HG03342 (cell line): ENCODE measurements at regions not wholly inside any gene's neighbourhood (a gene's known extent, or its start where the extent isn't known, plus 50 kb on each side); places are given as distances from the start of the nearest gene placed in this dataset.
"Not testable (repeated sequence)": the region's sequence is repeated elsewhere in the genome, so short reads cannot be mapped to it uniquely, and the experiment has no call there.

Experiments used
- ATAC-seq: cut with Tn5 transposase; IDR thresholded peaks from one replicate; pipeline ENCODE4 v1.9.1; 2021; ENCODE audit warnings: mild to moderate bottlenecking, moderate library complexity; ENCODE audit not compliant: unreplicated experiment

GRCh38 chr14:105910426-105910825 is 384.0 kb downstream of the TMEM121 start:
- ATAC-seq: no peak

- no peak for ATAC-seq
Observed at GRCh38 chr14:105911006-105911847, 384.8 kb downstream of the TMEM121 start.

- not testable (repeated sequence) for ATAC-seq
Observed at GRCh38 chr14:105911848-105912292, 385.5 kb downstream of the TMEM121 start.

GRCh38 chr14:105912641-105913180 is 386.3 kb downstream of the TMEM121 start:
- ATAC-seq: no peak

GRCh38 chr14:105913221-105913620 is 386.8 kb downstream of the TMEM121 start:
- no peak for ATAC-seq

GRCh38 chr14:105913861-105914260 is 387.5 kb downstream of the TMEM121 start:
- no peak for ATAC-seq

- ATAC-seq: not testable (repeated sequence)
Observed at GRCh38 chr14:105914281-105914680, 387.9 kb downstream of the TMEM121 start.

GRCh38 chr14:105914738-105915385 is 388.5 kb downstream of the TMEM121 start:
- no peak for ATAC-seq

- ATAC-seq: not testable (repeated sequence)
Observed at GRCh38 chr14:105915546-105915945, 389.2 kb downstream of the TMEM121 start.

GRCh38 chr14:105917136-105917932 is 391.0 kb downstream of the TMEM121 start:
- ATAC-seq: not testable (repeated sequence)

- ATAC-seq: no peak
Observed at GRCh38 chr14:105917933-105918436, 391.6 kb downstream of the TMEM121 start.

- no peak for ATAC-seq
Observed at GRCh38 chr14:105918496-105919262, 392.3 kb downstream of the TMEM121 start.

GRCh38 chr14:105919458-105920150 is 393.2 kb downstream of the TMEM121 start:
- no peak for ATAC-seq

- not testable (repeated sequence) for ATAC-seq
Observed at GRCh38 chr14:105920151-105920700, 393.8 kb downstream of the TMEM121 start.

GRCh38 chr14:105920803-105921755 is 394.7 kb downstream of the TMEM121 start:
- ATAC-seq: not testable (repeated sequence)

GRCh38 chr14:105921781-105922180 is 395.4 kb downstream of the TMEM121 start:
- not testable (repeated sequence) for ATAC-seq

GRCh38 chr14:105923520-105924191 is 397.3 kb downstream of the TMEM121 start:
- not testable (repeated sequence) for ATAC-seq
